ENCODE measurements at regions not wholly inside any gene's neighbourhood (a gene's known extent, or its start where the extent isn't known, plus 50 kb on each side); places are given as distances from the start of the nearest gene placed in this dataset.
"Not testable (repeated sequence)": the region's sequence is repeated elsewhere in the genome, so short reads cannot be mapped to it uniquely, and the experiment has no call there.

DNA sequence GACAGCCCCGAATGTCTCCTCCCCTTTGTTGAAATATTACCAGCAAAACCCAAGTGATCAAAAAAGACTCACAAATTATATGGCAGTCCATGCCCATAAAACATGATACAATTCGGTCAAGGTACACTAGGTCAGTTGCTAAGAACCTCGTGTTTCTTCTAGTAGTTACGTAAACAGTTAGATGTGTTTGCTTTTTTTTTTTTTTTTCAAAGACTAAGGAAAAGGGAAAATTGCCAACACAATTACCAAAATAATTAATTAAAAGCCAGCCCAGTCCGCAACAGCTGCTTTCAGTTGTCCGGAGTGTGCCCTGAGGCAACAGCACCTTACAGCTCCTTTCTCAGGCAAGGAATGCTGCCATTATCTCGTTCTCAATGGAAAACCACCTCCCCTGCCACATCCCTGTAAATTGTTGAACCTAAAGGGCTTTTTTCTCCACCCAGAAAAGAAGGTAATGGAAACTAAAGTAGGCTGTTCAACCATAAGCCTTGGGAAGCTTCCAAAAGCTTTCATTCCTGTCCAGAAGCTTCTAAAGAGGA is 129.2 kb upstream of the TSC22D2 start:
- no peak for ATAC-seq (ENCODE audit: low FRiP score)

DNA sequence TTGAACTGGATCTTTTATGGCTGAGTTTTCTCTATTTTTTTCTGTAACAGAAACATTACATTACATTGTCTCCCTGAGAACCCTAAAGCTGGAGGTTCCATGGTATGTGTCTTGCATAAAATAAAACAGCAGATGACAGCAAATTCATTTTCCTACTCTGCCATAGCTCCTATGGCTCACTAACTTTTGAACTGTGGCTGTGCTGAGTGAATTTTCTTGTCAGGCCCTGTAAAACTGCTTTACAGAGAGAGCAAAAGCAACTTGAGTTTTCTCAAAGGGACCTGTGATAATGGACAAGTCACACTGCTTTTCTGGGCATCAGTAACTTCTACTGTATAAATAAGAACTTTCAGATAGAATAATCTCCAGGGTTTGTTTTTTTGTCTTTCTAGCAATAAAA is 129.9 kb upstream of the TSC22D2 start:
- no peak overlapping the region for H3K27ac ChIP-seq (ENCODE audit: low read depth in 1 of 2, low read length in 2 of 2)
- intact Hi-C loops (cut with DNase I) = no loop called here
- H3K4me3 ChIP-seq (ENCODE audit: low read length in 2 of 2) = no peak overlapping the region
- H3K4me1 ChIP-seq (ENCODE audit: control insufficient read depth in 1 of 2, insufficient read depth in 2 of 2, low read length in 2 of 2) = no peaks in the 10 kb centered on the region
- DNase-seq = no peak
- no peaks in the 10 kb centered on the region for H3K27me3 ChIP-seq (ENCODE audit: control insufficient read depth in 1 of 2, insufficient read depth in 2 of 2, low read length in 1 of 2)
- no peaks in the 10 kb centered on the region for H3K36me3 ChIP-seq (ENCODE audit: control insufficient read depth in 1 of 2, insufficient read depth in 2 of 2, low read length in 1 of 2)
- ATAC-seq (ENCODE audit: low FRiP score) = no peak
- H3K9me3 ChIP-seq (ENCODE audit: control insufficient read depth, low read length) = peaks cover 1% of the 10 kb centered on the region

More for the DNA sequence above, 129.2 kb upstream of the TSC22D2 start:
- Histone ChIP-seq H3K27me3 (ENCODE audit: control insufficient read depth in 1 of 2, insufficient read depth in 2 of 2, low read length in 1 of 2) (no peaks in the 10 kb centered on the region), H3K4me1 (ENCODE audit: control insufficient read depth in 1 of 2, insufficient read depth in 2 of 2, low read length in 2 of 2) (no peaks in the 10 kb centered on the region), H3K27ac (ENCODE audit: low read depth in 1 of 2, low read length in 2 of 2) (no peak overlapping the region), H3K9me3 (ENCODE audit: control insufficient read depth, low read length) (peaks cover 1% of the 10 kb centered on the region), H3K4me3 (ENCODE audit: low read length in 2 of 2) (no peak overlapping the region), H3K36me3 (ENCODE audit: control insufficient read depth in 1 of 2, insufficient read depth in 2 of 2, low read length in 1 of 2) (no peaks in the 10 kb centered on the region)
- DNase-seq = no peak
- intact Hi-C loops (cut with DNase I) = no loop called here
- WGBS, 2 donors = 88 to 92% methylated on average over 7 of the region's 7 CpGs

DNA sequence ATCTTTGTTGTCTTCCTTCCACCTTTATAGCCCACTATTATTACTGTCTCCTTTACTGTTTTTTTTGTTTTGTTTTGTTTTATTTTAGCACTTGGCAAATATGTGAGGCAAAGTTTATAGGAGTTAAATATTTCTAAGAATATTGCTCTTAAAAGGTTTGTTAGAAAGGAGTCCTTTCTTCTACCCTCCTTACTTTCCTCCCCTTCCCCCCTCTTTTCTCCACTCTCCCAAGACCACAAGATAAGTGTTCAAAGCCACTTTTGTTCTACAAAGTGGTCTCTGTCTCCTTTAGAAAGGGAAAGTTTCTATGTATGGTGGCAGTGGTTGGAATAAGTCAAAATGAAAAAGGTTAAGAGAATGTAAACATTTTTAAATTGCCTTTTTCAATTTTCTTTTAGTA is 130.7 kb upstream of the TSC22D2 start:
- no peaks in the 10 kb centered on the region for H3K36me3 ChIP-seq (ENCODE audit: control insufficient read depth in 1 of 2, insufficient read depth in 2 of 2, low read length in 1 of 2)
- no peak overlapping the region for H3K4me3 ChIP-seq (ENCODE audit: low read length in 2 of 2)
- H3K27me3 ChIP-seq (ENCODE audit: control insufficient read depth in 1 of 2, insufficient read depth in 2 of 2, low read length in 1 of 2) = no peaks in the 10 kb centered on the region
- intact Hi-C loops (cut with DNase I) = no loop called here
- H3K9me3 ChIP-seq (ENCODE audit: control insufficient read depth, low read length) = peaks cover 1% of the 10 kb centered on the region
- H3K27ac ChIP-seq (ENCODE audit: low read depth in 1 of 2, low read length in 2 of 2) = no peak overlapping the region
- no peaks in the 10 kb centered on the region for H3K4me1 ChIP-seq (ENCODE audit: control insufficient read depth in 1 of 2, insufficient read depth in 2 of 2, low read length in 2 of 2)
- ATAC-seq (ENCODE audit: low FRiP score) (no peak), DNase-seq (no peak)

DNA sequence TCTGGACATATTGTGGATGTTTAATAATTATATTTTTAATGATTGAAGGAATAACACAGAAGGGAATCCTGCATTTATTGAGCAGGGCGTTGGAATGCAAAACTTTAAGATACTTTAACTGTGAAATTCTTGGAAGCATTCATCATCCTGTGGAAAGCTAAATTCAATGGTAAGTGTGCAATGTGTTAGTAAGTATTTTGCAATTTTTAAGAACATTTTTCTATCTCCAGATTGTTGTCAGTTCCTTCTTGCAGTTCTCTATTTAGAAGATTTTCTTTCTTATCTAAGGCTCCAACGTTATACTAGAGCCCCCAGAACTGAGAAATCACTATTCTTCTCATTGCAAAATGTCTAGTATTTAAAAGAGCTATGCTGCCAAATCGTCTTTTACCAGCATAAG is 132.2 kb upstream of the TSC22D2 start:
- ATAC-seq (ENCODE audit: low FRiP score) (no peak), DNase-seq (no peak)
- no peak overlapping the region for H3K4me3 ChIP-seq (ENCODE audit: low read length in 2 of 2)
- H3K27me3 ChIP-seq (ENCODE audit: control insufficient read depth in 1 of 2, insufficient read depth in 2 of 2, low read length in 1 of 2) = no peaks in the 10 kb centered on the region
- H3K9me3 ChIP-seq (ENCODE audit: control insufficient read depth, low read length) = peaks cover 1% of the 10 kb centered on the region
- intact Hi-C loops (cut with DNase I) = no loop called here
- no peak overlapping the region for H3K27ac ChIP-seq (ENCODE audit: low read depth in 1 of 2, low read length in 2 of 2)
- no peaks in the 10 kb centered on the region for H3K4me1 ChIP-seq (ENCODE audit: control insufficient read depth in 1 of 2, insufficient read depth in 2 of 2, low read length in 2 of 2)
- H3K36me3 ChIP-seq (ENCODE audit: control insufficient read depth in 1 of 2, insufficient read depth in 2 of 2, low read length in 1 of 2) = no peaks in the 10 kb centered on the region
- WGBS, 2 donors = 62 to 64% methylated on average over 3 of the region's 3 CpGs

DNA sequence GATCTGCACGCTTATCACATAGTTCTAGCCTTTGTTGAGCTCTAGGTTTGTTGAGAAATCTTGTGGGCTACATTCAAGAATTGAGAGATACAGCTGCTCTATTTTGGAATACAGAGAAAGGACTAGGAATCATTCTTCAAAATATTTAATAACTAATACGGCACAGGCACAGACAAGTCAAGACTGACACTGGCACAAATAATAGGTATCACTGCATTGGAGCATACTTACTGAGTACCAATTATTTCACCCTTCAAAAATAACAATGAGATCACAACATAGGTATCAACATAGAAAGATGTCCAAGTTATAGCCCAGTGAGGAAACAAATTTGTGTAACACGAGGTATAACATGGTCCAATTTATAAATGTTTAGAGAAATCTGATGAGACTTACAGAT is 133.7 kb upstream of the TSC22D2 start:
- Histone ChIP-seq H3K36me3 (ENCODE audit: control insufficient read depth in 1 of 2, insufficient read depth in 2 of 2, low read length in 1 of 2) (no peaks in the 10 kb centered on the region), H3K9me3 (ENCODE audit: control insufficient read depth, low read length) (no peaks in the 10 kb centered on the region), H3K27me3 (ENCODE audit: control insufficient read depth in 1 of 2, insufficient read depth in 2 of 2, low read length in 1 of 2) (no peaks in the 10 kb centered on the region), H3K4me1 (ENCODE audit: control insufficient read depth in 1 of 2, insufficient read depth in 2 of 2, low read length in 2 of 2) (no peaks in the 10 kb centered on the region), H3K27ac (ENCODE audit: low read depth in 1 of 2, low read length in 2 of 2) (no peak overlapping the region), H3K4me3 (ENCODE audit: low read length in 2 of 2) (no peak overlapping the region)
- intact Hi-C loops (cut with DNase I) = no loop called here
- ATAC-seq (ENCODE audit: low FRiP score) = no peak
- DNase-seq = no peak
- WGBS, 2 donors = 74 to 79% methylated on average over 3 of the region's 3 CpGs

DNA sequence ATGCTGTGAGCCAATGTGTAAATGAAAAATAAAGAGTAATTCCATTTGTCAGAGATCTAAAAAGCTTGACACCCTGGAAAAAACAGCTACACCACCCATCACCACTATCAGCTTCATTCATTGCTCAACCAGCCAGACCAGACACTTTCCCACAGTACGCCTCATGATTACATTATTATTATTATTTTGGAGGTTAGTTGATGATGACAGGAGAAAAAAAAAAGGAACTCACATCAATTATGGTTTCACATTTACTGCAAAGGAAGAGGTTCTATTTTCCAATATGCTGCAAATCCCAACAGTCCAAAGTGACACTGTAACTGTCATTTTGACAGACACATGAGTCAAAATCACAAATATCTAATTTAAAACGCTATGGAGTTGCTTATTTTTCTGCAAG is 134.7 kb upstream of the TSC22D2 start:
- no peak overlapping the region for H3K4me3 ChIP-seq (ENCODE audit: low read length in 2 of 2)
- no peak for DNase-seq
- intact Hi-C loops (cut with DNase I) = no loop called here
- H3K27ac ChIP-seq (ENCODE audit: low read depth in 1 of 2, low read length in 2 of 2) = no peak overlapping the region
- ATAC-seq (ENCODE audit: low FRiP score) = no peak
- no peaks in the 10 kb centered on the region for H3K36me3 ChIP-seq (ENCODE audit: control insufficient read depth in 1 of 2, insufficient read depth in 2 of 2, low read length in 1 of 2)
- H3K4me1 ChIP-seq (ENCODE audit: control insufficient read depth in 1 of 2, insufficient read depth in 2 of 2, low read length in 2 of 2) = no peaks in the 10 kb centered on the region
- 68 to 69% methylated on average over 2 of the region's 2 CpGs for WGBS, 2 donors
- H3K27me3 ChIP-seq (ENCODE audit: control insufficient read depth in 1 of 2, insufficient read depth in 2 of 2, low read length in 1 of 2) = no peaks in the 10 kb centered on the region
- H3K9me3 ChIP-seq (ENCODE audit: control insufficient read depth, low read length) = no peaks in the 10 kb centered on the region

DNA sequence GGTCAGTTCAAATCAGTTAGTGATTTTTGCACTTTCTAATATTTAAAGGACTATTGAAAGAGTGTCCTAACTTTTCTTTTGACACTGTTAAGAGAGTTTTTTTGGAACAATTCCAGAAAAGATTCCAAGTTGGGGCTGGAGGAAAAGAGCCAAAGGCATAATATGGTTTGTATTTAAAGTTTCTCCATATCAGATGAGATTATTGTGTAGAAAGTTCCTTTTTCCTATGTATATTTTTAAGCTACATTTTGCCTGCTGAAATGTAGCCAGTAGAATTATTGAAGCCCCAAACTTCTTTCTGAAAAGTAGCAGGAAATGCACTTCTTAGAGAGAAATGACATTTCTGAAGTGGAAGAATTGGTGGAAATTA is 136.5 kb upstream of the TSC22D2 start:
- Histone ChIP-seq H3K27ac (ENCODE audit: low read depth in 1 of 2, low read length in 2 of 2) (no peak overlapping the region), H3K27me3 (ENCODE audit: control insufficient read depth in 1 of 2, insufficient read depth in 2 of 2, low read length in 1 of 2) (no peaks in the 10 kb centered on the region), H3K9me3 (ENCODE audit: control insufficient read depth, low read length) (no peaks in the 10 kb centered on the region), H3K4me1 (ENCODE audit: control insufficient read depth in 1 of 2, insufficient read depth in 2 of 2, low read length in 2 of 2) (no peaks in the 10 kb centered on the region), H3K36me3 (ENCODE audit: control insufficient read depth in 1 of 2, insufficient read depth in 2 of 2, low read length in 1 of 2) (no peaks in the 10 kb centered on the region), H3K4me3 (ENCODE audit: low read length in 2 of 2) (no peak overlapping the region)
- DNase-seq (no peak), ATAC-seq (ENCODE audit: low FRiP score) (no peak)
- intact Hi-C loops (cut with DNase I) = no loop called here

DNA sequence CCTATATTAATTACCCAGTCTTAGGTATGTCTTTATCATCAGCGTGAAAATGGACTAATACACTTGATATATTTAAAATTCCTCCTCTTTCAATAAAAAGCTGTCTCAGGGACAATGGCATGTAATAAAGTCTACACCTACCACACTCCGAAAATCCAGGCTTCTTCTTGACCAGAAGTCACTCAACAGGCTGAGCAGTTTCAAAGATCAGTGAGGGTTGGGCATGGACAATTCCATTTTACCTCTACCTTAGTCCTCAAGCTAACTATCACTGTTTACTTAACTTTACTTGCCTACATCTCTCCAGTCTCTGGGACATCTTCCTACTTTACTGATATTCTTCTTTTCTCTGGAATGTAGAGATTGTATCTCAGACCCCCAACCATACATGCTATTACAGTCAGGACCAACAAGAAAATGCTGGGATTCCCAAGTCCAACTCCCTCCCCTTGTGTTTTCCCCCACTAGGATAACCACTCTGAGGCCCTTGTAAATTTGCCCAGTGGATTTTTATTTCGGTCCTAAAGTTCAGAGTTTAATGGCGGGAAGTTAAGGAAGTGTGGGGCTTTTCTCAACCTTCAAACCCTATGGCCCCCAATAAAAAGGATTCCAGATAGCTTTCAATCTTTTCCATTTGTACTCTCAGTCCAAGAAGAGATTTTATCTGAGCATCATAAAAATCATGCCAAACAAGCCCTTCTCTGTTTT is 137.1 kb upstream of the TSC22D2 start:
- 93 to 95% methylated on average over 4 of the region's 4 CpGs for WGBS, 2 donors

DNA sequence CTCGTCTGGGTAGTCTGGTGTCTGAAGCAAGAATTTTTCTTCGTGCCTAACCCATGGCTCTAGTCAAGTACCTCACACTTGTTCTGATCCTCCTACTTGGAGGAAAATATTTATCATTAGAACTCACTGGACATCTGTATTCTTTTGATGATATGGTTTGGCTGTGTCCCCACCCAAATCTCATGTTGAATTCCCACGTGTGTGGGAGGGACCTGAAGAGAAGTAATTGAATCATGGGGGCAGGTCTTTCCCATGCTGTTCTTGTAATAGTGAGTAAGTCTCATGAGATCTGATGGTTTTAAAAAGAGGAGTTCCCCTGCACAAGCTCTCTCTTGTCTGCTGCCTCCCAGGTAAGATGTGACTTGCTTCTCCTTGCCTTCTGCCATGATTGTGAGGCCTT is 137.7 kb upstream of the TSC22D2 start:
- H3K36me3 ChIP-seq (ENCODE audit: control insufficient read depth in 1 of 2, insufficient read depth in 2 of 2, low read length in 1 of 2); H3K27ac ChIP-seq (ENCODE audit: low read depth in 1 of 2, low read length in 2 of 2); H3K4me3 ChIP-seq (ENCODE audit: low read length in 2 of 2); H3K9me3 ChIP-seq (ENCODE audit: control insufficient read depth, low read length); intact Hi-C loops (cut with DNase I); DNase-seq; H3K4me1 ChIP-seq (ENCODE audit: control insufficient read depth in 1 of 2, insufficient read depth in 2 of 2, low read length in 2 of 2); ATAC-seq (ENCODE audit: low FRiP score); H3K27me3 ChIP-seq (ENCODE audit: control insufficient read depth in 1 of 2, insufficient read depth in 2 of 2, low read length in 1 of 2): not testable (repeated sequence)
- 88 to 93% methylated on average over 3 of the region's 3 CpGs for WGBS, 2 donors

More for the DNA sequence above, 137.1 kb upstream of the TSC22D2 start:
- Histone ChIP-seq H3K9me3 (ENCODE audit: control insufficient read depth, low read length) (no peaks in the 10 kb centered on the region), H3K36me3 (ENCODE audit: control insufficient read depth in 1 of 2, insufficient read depth in 2 of 2, low read length in 1 of 2) (no peaks in the 10 kb centered on the region), H3K27me3 (ENCODE audit: control insufficient read depth in 1 of 2, insufficient read depth in 2 of 2, low read length in 1 of 2) (no peaks in the 10 kb centered on the region), H3K27ac (ENCODE audit: low read depth in 1 of 2, low read length in 2 of 2) (no peak overlapping the region), H3K4me1 (ENCODE audit: control insufficient read depth in 1 of 2, insufficient read depth in 2 of 2, low read length in 2 of 2) (no peaks in the 10 kb centered on the region), H3K4me3 (ENCODE audit: low read length in 2 of 2) (no peak overlapping the region)
- DNase-seq (no peak), ATAC-seq (ENCODE audit: low FRiP score) (no peak)
- intact Hi-C loops (cut with DNase I) = no loop called here
